DOHH2 (cell line): ENCODE measurements at regions not wholly inside any gene's neighbourhood (a gene's known extent, or its start where the extent isn't known, plus 50 kb on each side); places are given as distances from the start of the nearest gene placed in this dataset.

Source experiments
- EZH2phosphoT487 ChIP-seq: fragments of 200-600 bp; sonication (generic); IDR thresholded peaks from 2 replicates; pipeline ENCODE4 v1.6.1; 2017; ENCODE audit warnings: borderline replicate concordance, mild to moderate bottlenecking, antibody characterized with exemption, low read length, moderate library complexity, mixed read lengths
- TF ChIP-seq, protein P1 (sequence below): fragments of 200-600 bp; sonication (generic); IDR thresholded peaks from one replicate; pipeline ENCODE4 v1.5.1; 2014; ENCODE audit warnings: antibody characterized with exemption, mild to moderate bottlenecking, low read depth, low read length; ENCODE audit not compliant: poor library complexity, severe bottlenecking

DNA sequence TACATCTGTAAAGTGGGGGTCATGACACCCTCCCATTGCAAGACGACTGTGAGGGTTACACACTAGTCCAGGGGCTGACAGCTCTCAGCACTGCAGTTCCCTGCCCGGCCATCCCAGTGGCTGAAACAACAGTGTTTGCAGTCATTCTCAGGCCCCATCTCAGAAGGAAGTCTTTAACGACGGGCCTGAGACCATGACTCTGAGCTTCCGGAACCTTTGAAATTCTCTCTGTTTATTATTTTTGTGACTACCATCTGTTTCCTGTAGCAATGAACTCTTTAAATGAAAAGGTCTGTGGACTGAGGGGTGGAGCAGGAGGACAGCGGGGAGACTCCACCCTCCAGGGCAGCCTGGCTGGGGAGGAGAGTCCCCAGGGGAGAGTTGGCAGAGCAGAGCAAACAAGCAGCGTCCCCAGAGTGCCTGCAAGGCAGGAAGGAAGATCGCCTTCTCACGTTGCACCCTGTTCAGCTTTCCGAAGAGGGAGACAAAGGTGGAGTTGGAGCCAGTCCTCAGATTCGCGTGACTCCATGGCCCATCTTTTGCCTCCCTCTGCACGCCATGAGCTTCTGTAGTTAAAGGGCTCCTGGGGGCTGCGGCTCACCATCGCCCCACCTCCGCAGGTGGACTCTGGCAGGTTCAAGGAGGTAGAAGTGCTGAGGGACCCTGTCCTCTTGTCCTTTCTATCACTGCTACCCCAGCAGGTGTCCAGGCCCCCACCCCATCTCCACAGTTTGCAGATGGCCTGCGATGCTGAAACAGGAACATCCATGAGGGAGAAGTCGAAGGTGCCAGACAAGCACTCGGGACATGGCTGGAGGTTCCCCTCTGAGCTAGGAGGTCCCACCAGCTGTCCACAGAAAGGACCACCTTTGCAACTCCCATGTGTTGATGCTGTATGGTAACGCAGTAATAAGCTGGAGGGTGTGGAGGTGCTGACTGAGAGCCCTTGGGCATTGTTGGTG is 525.8 kb upstream of the PROK2 start:
- TF ChIP-seq, protein P1, sequence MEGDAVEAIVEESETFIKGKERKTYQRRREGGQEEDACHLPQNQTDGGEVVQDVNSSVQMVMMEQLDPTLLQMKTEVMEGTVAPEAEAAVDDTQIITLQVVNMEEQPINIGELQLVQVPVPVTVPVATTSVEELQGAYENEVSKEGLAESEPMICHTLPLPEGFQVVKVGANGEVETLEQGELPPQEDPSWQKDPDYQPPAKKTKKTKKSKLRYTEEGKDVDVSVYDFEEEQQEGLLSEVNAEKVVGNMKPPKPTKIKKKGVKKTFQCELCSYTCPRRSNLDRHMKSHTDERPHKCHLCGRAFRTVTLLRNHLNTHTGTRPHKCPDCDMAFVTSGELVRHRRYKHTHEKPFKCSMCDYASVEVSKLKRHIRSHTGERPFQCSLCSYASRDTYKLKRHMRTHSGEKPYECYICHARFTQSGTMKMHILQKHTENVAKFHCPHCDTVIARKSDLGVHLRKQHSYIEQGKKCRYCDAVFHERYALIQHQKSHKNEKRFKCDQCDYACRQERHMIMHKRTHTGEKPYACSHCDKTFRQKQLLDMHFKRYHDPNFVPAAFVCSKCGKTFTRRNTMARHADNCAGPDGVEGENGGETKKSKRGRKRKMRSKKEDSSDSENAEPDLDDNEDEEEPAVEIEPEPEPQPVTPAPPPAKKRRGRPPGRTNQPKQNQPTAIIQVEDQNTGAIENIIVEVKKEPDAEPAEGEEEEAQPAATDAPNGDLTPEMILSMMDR: peak; percentile 20
- TF ChIP-seq EZH2phosphoT487: no peak
